ENCODE measurements at regions not wholly inside any gene's neighbourhood (a gene's known extent, or its start where the extent isn't known, plus 50 kb on each side); places are given as distances from the start of the nearest gene placed in this dataset.
A peak's percentile ranks its signal among the peaks of the same experiment; 100 is the strongest.
"Not testable (repeated sequence)": the region's sequence is repeated elsewhere in the genome, so short reads cannot be mapped to it uniquely, and the experiment has no call there.

DNA sequence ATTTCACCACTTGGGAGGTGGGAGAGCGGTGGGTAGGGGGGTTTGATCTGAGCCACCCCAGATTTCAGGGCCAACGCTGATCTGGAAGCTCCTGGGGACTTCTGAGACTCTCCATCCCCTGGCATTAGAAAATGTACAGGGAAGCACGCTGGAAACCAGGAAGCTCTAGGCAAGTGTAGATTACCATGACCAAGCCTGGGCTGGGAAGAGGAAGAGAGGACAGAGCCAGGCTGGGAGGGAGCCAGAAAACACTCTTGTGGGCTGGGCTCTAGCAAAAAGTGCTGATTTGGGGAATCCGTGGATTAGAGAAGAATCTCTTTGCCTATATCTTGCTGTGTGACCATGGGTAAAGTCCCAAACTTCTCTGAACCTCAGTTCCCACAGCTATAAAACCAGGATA lies 236.7 kb downstream of the BCL11B start:
- peak overlapping the region; percentile 87 for H2AFZ ChIP-seq
- peak; percentile 72 for DNase-seq

GRCh38 chr14:99035712-99036610 lies 236.0 kb downstream of the BCL11B start:
- peak overlapping the region; percentile 47 for H3K4me3 ChIP-seq

More for the DNA sequence above, 236.7 kb downstream of the BCL11B start:
- no peaks in the 10 kb centered on the region for H4K20me1 ChIP-seq (ENCODE audit: insufficient read depth)
- H3K27me3 ChIP-seq (replicated peaks; ENCODE audit: insufficient read depth) = no peaks in the 10 kb centered on the region
- WGBS, 2 experiments (ENCODE audit: low coverage in 1 of 2, low lambda C conversion rate in 2 of 2, missing lambda C conversion rate in 2 of 2) = 48 to 50% methylated on average over 4 of the region's 4 CpGs
- H3K36me3 ChIP-seq (ENCODE audit: low read depth) = no peaks in the 10 kb centered on the region
- peaks cover 13% of the 10 kb centered on the region for H3K4me1 ChIP-seq (ENCODE audit: insufficient read depth)
- no peaks in the 10 kb centered on the region for H3K9me2 ChIP-seq (ENCODE audit: insufficient read depth)
- peak overlapping the region; percentile 88 for H3K27ac ChIP-seq
- H3K9ac ChIP-seq = peak overlapping the region; percentile 75
- no peaks in the 10 kb centered on the region for H3K9me3 ChIP-seq (ENCODE audit: low read depth)
- in situ Hi-C loops (cut with MboI) = no loop called here
- no peak for TF ChIP-seq EZH2phosphoT487 (IDR thresholded peaks at IDR 0.05; ENCODE audit: insufficient read depth, low read depth)
- TF ChIP-seq EZH2 (IDR thresholded peaks at IDR 0.05; ENCODE audit: insufficient read depth, poor library complexity, severe bottlenecking) = no peak
- no peaks in the 10 kb centered on the region for H3K79me2 ChIP-seq (ENCODE audit: insufficient read depth)
- peak overlapping the region; percentile 65 for H3K4me2 ChIP-seq (ENCODE audit: unreplicated experiment)
- no peaks in the 10 kb centered on the region for H3F3A ChIP-seq (ENCODE audit: insufficient read depth)
- peak overlapping the region; percentile 47 for H3K4me3 ChIP-seq

GRCh38 chr14:99036611-99037293 lies 235.2 kb downstream of the BCL11B start:
- H3K9me2 ChIP-seq (ENCODE audit: insufficient read depth) = no peaks in the 10 kb centered on the region
- H3K4me1 ChIP-seq (ENCODE audit: insufficient read depth) = peaks cover 13% of the 10 kb centered on the region
- H2AFZ ChIP-seq = peak overlapping the region; percentile 87
- no peaks in the 10 kb centered on the region for H3K27me3 ChIP-seq (replicated peaks; ENCODE audit: insufficient read depth)
- no peaks in the 10 kb centered on the region for H3K9me3 ChIP-seq (ENCODE audit: low read depth)
- no peaks in the 10 kb centered on the region for H3K36me3 ChIP-seq (ENCODE audit: low read depth)
- no peaks in the 10 kb centered on the region for H3K79me2 ChIP-seq (ENCODE audit: insufficient read depth)
- in situ Hi-C loops (cut with MboI) = no loop called here
- 89 to 92% methylated on average over 25 of the region's 25 CpGs for WGBS, 2 experiments (ENCODE audit: low coverage in 1 of 2, low lambda C conversion rate in 2 of 2, missing lambda C conversion rate in 2 of 2)
- H3K4me2 ChIP-seq (ENCODE audit: unreplicated experiment) = peak overlapping the region; percentile 73
- H3K9ac ChIP-seq = peak overlapping the region; percentile 75
- no peaks in the 10 kb centered on the region for H4K20me1 ChIP-seq (ENCODE audit: insufficient read depth)
- no peak for DNase-seq
- H3K27ac ChIP-seq = peak overlapping the region; percentile 88
- TF ChIP-seq EZH2phosphoT487 (IDR thresholded peaks at IDR 0.05; ENCODE audit: insufficient read depth, low read depth) (no peak), EZH2 (IDR thresholded peaks at IDR 0.05; ENCODE audit: insufficient read depth, poor library complexity, severe bottlenecking) (no peak)
- H3K4me3 ChIP-seq = no peak overlapping the region
- no peaks in the 10 kb centered on the region for H3F3A ChIP-seq (ENCODE audit: insufficient read depth)

More at GRCh38 chr14:99035712-99036610, 236.0 kb downstream of the BCL11B start:
- Histone ChIP-seq H3K36me3 (ENCODE audit: low read depth) (no peaks in the 10 kb centered on the region), H2AFZ (peak overlapping the region; percentile 87), H3K27ac (peak overlapping the region; percentile 88), H3K9ac (peak overlapping the region; percentile 75), H3K79me2 (ENCODE audit: insufficient read depth) (no peaks in the 10 kb centered on the region), H4K20me1 (ENCODE audit: insufficient read depth) (no peaks in the 10 kb centered on the region), H3K9me3 (ENCODE audit: low read depth) (no peaks in the 10 kb centered on the region), H3K27me3 (replicated peaks; ENCODE audit: insufficient read depth) (no peaks in the 10 kb centered on the region), H3K4me2 (ENCODE audit: unreplicated experiment) (peak overlapping the region; percentile 73), H3K9me2 (ENCODE audit: insufficient read depth) (no peaks in the 10 kb centered on the region), H3K4me1 (ENCODE audit: insufficient read depth) (peaks cover 13% of the 10 kb centered on the region), H3F3A (ENCODE audit: insufficient read depth) (no peaks in the 10 kb centered on the region)
- peak; percentile 99 for DNase-seq
- 7% methylated on average over 24 to 29 of the region's 30 CpGs for WGBS, 2 experiments (ENCODE audit: low coverage in 1 of 2, low lambda C conversion rate in 2 of 2, missing lambda C conversion rate in 2 of 2)
- TF ChIP-seq EZH2phosphoT487 (IDR thresholded peaks at IDR 0.05; ENCODE audit: insufficient read depth, low read depth) = no peak
- TF ChIP-seq EZH2 (IDR thresholded peaks at IDR 0.05; ENCODE audit: insufficient read depth, poor library complexity, severe bottlenecking) = no peak
- in situ Hi-C loops (cut with MboI) = no loop called here

DNA sequence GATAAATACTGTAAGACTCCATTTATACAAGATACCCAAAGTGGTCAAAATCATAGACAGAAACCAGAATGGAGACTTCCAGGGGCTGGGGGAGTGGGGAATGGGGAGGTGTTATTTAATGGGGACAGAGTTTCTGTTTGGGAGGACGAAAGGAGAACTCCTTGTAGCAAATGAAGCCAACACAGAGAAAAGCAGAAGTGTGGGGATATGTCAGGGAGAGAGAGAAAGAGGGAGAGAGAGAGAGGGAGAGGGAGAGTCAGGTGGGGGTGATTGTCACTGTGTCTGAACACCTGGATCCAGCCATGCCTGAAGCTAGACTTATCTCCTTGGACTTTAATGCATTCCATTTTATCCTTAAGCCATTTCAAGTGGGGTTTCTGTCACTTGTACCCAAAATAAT lies 234.7 kb downstream of the BCL11B start:
- H3K4me2 ChIP-seq (ENCODE audit: unreplicated experiment); H3K9me2 ChIP-seq (ENCODE audit: insufficient read depth); H3K36me3 ChIP-seq (ENCODE audit: low read depth); H3K9ac ChIP-seq; in situ Hi-C loops (cut with MboI); H3K27ac ChIP-seq; H3K27me3 ChIP-seq (replicated peaks; ENCODE audit: insufficient read depth); H3F3A ChIP-seq (ENCODE audit: insufficient read depth); H3K4me3 ChIP-seq; H3K9me3 ChIP-seq (ENCODE audit: low read depth); H3K79me2 ChIP-seq (ENCODE audit: insufficient read depth); DNase-seq; H2AFZ ChIP-seq; H4K20me1 ChIP-seq (ENCODE audit: insufficient read depth): not testable (repeated sequence)
- H3K4me1 ChIP-seq (ENCODE audit: insufficient read depth) = peaks cover 13% of the 10 kb centered on the region
- 100% methylated on average over 1 of the region's 1 CpG for WGBS, 2 experiments (ENCODE audit: low coverage in 1 of 2, low lambda C conversion rate in 2 of 2, missing lambda C conversion rate in 2 of 2)

All from GM23248 (cell line).